ENCODE measurements at regions not wholly inside any gene's neighbourhood (a gene's known extent, or its start where the extent isn't known, plus 50 kb on each side); places are given as distances from the start of the nearest gene placed in this dataset.

DNA sequence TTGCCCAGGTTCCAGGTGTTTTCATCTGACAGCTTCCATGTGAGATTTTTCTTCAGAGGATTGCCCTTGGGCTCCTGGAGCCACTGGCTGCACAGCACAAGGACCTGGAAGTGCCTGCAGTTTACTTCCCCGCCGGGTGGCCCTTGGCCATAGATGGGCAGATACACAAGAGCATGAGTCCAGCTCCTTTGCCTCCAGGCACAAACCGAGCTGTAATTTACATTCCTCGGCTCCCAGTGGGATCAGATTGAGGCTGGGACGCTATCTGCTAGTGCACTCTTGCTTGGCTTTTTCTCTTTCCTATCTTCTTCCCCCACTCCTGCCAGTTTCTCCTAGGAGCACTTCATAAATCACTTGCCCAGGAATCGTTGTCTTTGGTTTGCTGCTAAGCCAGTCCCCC, 85.4 kb upstream of the RALY start:
- DNase-seq (ENCODE audit: low read depth, low spot score): no peak
- in situ Hi-C loops (cut with HindIII; ENCODE audit: low sequenced_read_pairs): no loop called here
- TF ChIP-seq, protein P1, sequence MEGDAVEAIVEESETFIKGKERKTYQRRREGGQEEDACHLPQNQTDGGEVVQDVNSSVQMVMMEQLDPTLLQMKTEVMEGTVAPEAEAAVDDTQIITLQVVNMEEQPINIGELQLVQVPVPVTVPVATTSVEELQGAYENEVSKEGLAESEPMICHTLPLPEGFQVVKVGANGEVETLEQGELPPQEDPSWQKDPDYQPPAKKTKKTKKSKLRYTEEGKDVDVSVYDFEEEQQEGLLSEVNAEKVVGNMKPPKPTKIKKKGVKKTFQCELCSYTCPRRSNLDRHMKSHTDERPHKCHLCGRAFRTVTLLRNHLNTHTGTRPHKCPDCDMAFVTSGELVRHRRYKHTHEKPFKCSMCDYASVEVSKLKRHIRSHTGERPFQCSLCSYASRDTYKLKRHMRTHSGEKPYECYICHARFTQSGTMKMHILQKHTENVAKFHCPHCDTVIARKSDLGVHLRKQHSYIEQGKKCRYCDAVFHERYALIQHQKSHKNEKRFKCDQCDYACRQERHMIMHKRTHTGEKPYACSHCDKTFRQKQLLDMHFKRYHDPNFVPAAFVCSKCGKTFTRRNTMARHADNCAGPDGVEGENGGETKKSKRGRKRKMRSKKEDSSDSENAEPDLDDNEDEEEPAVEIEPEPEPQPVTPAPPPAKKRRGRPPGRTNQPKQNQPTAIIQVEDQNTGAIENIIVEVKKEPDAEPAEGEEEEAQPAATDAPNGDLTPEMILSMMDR (IDR thresholded peaks at IDR 0.05; ENCODE audit: low read depth, low read length): no peak
- no peak overlapping the region for H3K4me3 ChIP-seq (ENCODE audit: low read depth, low read length)

DNA sequence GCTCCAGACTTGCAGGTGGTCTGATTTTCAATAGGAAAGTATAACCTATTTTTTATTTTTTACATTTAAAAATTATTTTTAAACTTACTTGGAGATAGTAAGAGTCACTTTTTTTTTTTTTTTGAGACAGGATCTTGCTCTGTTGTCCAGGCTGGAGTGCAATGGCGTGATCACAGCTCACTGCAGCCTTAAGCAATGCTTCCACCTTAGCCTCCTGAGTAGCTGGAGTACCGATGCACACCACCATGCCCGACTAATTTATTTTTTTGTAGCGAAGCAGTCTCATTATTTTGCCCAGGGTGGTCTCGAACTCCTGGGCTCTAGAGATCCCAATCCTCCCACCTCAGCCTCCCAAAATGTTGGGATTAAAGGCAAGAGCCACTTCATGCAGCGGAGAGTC, 84.8 kb upstream of the RALY start:
- H3K4me3 ChIP-seq (ENCODE audit: low read depth, low read length): no peak overlapping the region
- in situ Hi-C loops (cut with HindIII; ENCODE audit: low sequenced_read_pairs): no loop called here
- TF ChIP-seq, protein P1 (IDR thresholded peaks at IDR 0.05; ENCODE audit: low read depth, low read length): no peak
- no peak for DNase-seq (ENCODE audit: low read depth, low spot score)

DNA sequence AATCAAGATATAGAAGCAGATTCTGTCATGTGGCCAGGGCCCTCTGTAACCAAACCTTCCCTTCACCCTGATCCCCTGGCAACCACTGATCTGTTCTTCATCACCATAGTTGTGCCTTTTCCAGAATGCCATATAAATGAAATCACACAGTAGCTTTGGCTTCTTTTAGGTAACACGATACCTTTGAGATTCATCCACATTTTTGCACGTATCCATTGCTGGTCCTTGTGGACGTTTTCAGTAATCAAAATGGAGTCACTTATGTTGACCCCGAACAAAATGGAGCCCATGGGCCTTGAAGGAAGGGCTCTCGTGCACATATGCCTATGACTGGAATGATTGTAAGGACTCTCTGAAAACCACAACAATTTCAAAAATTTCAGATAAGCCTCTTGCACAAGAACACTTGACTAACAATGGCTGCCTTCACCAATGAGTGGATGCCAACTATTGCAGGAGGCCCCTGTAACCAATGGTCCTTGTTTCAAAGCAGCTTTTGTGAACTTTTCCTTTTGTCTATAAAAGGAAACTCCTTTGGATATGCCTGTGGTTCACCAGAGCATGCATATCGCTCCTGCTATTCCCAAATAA, 84.3 kb upstream of the RALY start:
- TF ChIP-seq, protein P1 (IDR thresholded peaks at IDR 0.05; ENCODE audit: low read depth, low read length): no peak
- in situ Hi-C loops (cut with HindIII; ENCODE audit: low sequenced_read_pairs): no loop called here
- no peak overlapping the region for H3K4me3 ChIP-seq (ENCODE audit: low read depth, low read length)
- peak; percentile 85 for DNase-seq (ENCODE audit: low read depth, low spot score)

DNA sequence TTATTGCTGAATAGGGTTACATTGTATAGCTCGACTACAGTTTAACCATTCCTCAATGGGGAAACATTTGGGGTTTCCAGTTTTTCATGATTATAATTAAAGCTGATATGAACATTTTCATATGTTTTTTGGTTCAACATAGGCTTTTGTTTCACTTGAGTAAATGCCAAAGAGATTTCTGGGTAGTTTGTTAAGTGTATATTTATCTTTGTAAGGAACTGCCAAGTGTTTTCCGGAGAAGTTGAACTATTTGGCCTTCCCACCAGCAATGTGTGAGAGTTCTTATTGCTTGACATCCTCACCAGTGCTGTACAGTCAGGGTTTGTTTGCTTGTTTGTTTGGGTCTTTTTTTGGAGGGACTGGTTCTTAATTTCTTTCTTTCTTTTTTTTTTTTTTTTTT, 83.7 kb upstream of the RALY start:
- TF ChIP-seq, protein P1 (IDR thresholded peaks at IDR 0.05; ENCODE audit: low read depth, low read length): no peak
- peak; percentile 63 for DNase-seq (ENCODE audit: low read depth, low spot score)
- in situ Hi-C loops (cut with HindIII; ENCODE audit: low sequenced_read_pairs): no loop called here
- no peak overlapping the region for H3K4me3 ChIP-seq (ENCODE audit: low read depth, low read length)

DNA sequence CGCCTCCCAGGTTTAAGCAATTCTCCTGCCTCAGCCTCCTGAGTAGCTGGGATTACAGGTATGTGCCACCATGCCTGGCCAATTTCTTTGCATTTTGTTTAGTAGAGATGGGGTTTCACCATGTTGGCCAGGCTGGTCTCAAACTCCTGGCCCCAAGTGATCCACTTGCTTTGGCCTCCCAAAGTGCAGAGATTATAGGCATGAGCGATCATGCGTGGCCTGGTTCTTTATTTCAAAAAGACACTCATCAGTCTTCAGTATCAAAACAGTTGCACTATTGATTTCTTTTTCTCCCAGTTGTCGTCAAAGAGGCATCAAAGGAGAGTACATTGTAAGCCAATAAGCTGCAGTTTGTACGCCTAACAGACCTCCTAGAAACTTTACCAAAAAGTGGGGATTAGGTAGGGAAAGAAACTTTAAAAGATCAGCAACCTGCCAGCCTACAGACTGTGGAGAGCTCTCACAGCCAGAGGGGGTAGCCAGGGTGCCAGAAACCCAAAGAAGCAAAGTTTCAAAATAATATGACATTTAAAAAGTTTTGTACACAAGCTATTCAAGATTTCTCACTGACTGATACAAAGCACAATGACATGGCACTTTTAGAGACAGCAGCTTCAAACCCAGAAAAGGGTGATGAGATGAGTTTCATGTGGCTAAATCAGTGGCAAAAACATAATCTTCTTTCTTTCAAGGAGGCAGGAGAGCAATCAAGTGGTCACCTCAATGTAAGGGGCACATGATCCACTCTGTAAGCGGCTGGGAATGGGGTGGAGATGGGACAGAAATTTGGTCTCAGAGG, 83.0 kb upstream of the RALY start:
- no peak overlapping the region for H3K4me3 ChIP-seq (ENCODE audit: low read depth, low read length)
- in situ Hi-C loops (cut with HindIII; ENCODE audit: low sequenced_read_pairs): no loop called here
- TF ChIP-seq, protein P1 (IDR thresholded peaks at IDR 0.05; ENCODE audit: low read depth, low read length): no peak
- DNase-seq (ENCODE audit: low read depth, low spot score): no peak

GRCh38 chr20:33914919-33915318, 78.8 kb upstream of the RALY start:
- TF ChIP-seq, protein P1 (IDR thresholded peaks at IDR 0.05; ENCODE audit: low read depth, low read length): peak; percentile 11
- in situ Hi-C loops (cut with HindIII; ENCODE audit: low sequenced_read_pairs): no loop called here
- peak; percentile 92 for DNase-seq (ENCODE audit: low read depth, low spot score)
- H3K4me3 ChIP-seq (ENCODE audit: low read depth, low read length): no peak overlapping the region

Measured in astrocyte of the spinal cord (primary cell).